ENCODE measurements at regions not wholly inside any gene's neighbourhood (a gene's known extent, or its start where the extent isn't known, plus 50 kb on each side); places are given as distances from the start of the nearest gene placed in this dataset.
A peak's percentile ranks its signal among the peaks of the same experiment; 100 is the strongest.
"Not testable (repeated sequence)": the region's sequence is repeated elsewhere in the genome, so short reads cannot be mapped to it uniquely, and the experiment has no call there.

GRCh38 chr1:37186246-37186756 lies 152.0 kb upstream of the GRIK3 start:
- peak; percentile 71 to 82 (median 74) for DNase-seq
- 41 to 57% methylated on average over 1 of the region's 1 CpG for WGBS, 2 donors
- peak; percentile 83 for ATAC-seq
- Histone ChIP-seq H3K36me3 (replicated peaks in 1 of 2; ENCODE audit: insufficient read depth in 1 of 2, low read depth in 2 of 2) (no peaks in the 10 kb centered on the region), H3K27me3 (no peaks in the 10 kb centered on the region), H3K27ac (no peak overlapping the region), H3K4me1 (no peaks in the 10 kb centered on the region), H3K9me3 (no peaks in the 10 kb centered on the region), H3K4me3 (no peak overlapping the region)
- intact Hi-C loops (cut with DNase I) = no loop called here
- TF ChIP-seq POLR2A (IDR thresholded peaks at IDR 0.05) = no peak
- TF ChIP-seq CTCF (IDR thresholded peaks at IDR 0.05) = no peak

- Histone ChIP-seq H3K9me3 (no peaks in the 10 kb centered on the region), H3K27ac (no peak overlapping the region), H3K27me3 (no peaks in the 10 kb centered on the region), H3K4me3 (no peak overlapping the region), H3K36me3 (replicated peaks in 1 of 2; ENCODE audit: insufficient read depth in 1 of 2, low read depth in 2 of 2) (no peaks in the 10 kb centered on the region), H3K4me1 (no peaks in the 10 kb centered on the region)
- no peak for TF ChIP-seq POLR2A (IDR thresholded peaks at IDR 0.05)
- no peak for TF ChIP-seq CTCF (IDR thresholded peaks at IDR 0.05)
- intact Hi-C loops (cut with DNase I) = no loop called here
- ATAC-seq (no peak), DNase-seq (no peak)
- WGBS, 2 donors = 25 to 28% methylated on average over 3 of the region's 3 CpGs
These were observed 154.8 kb upstream of the GRIK3 start for GRCh38 chr1:37189111-37189510.

- H3K27ac ChIP-seq = no peak overlapping the region
- H3K4me1 ChIP-seq = no peaks in the 10 kb centered on the region
- H3K27me3 ChIP-seq = no peaks in the 10 kb centered on the region
- WGBS, 2 donors = 33 to 60% methylated on average over 3 of the region's 3 CpGs
- H3K9me3 ChIP-seq = no peaks in the 10 kb centered on the region
- ATAC-seq (no peak), DNase-seq (no peak)
- H3K36me3 ChIP-seq (replicated peaks in 1 of 2; ENCODE audit: insufficient read depth in 1 of 2, low read depth in 2 of 2) = no peaks in the 10 kb centered on the region
- no peak for TF ChIP-seq POLR2A (IDR thresholded peaks at IDR 0.05)
- no peak for TF ChIP-seq CTCF (IDR thresholded peaks at IDR 0.05)
- intact Hi-C loops (cut with DNase I) = no loop called here
- H3K4me3 ChIP-seq = no peak overlapping the region
These were observed 163.1 kb upstream of the GRIK3 start for GRCh38 chr1:37197411-37197810.

- H3K36me3 ChIP-seq (replicated peaks in 1 of 2; ENCODE audit: insufficient read depth in 1 of 2, low read depth in 2 of 2); H3K4me3 ChIP-seq; intact Hi-C loops (cut with DNase I); DNase-seq; H3K9me3 ChIP-seq; ATAC-seq; H3K27me3 ChIP-seq; H3K27ac ChIP-seq; H3K4me1 ChIP-seq: not testable (repeated sequence)
- WGBS, 2 donors = 41 to 50% methylated on average over 5 of the region's 5 CpGs
These were observed 180.0 kb upstream of the GRIK3 start for GRCh38 chr1:37214305-37214704.

- Histone ChIP-seq H3K27me3 (no peaks in the 10 kb centered on the region), H3K4me1 (no peaks in the 10 kb centered on the region), H3K27ac (no peak overlapping the region), H3K4me3 (no peak overlapping the region), H3K9me3 (no peaks in the 10 kb centered on the region), H3K36me3 (replicated peaks in 1 of 2; ENCODE audit: insufficient read depth in 1 of 2, low read depth in 2 of 2) (no peaks in the 10 kb centered on the region)
- DNase-seq (no peak), ATAC-seq (no peak)
- WGBS, 2 donors = 72 to 74% methylated on average over 2 of the region's 2 CpGs
- intact Hi-C loops (cut with DNase I) = no loop called here
- TF ChIP-seq POLR2A (IDR thresholded peaks at IDR 0.05) = no peak
- no peak for TF ChIP-seq CTCF (IDR thresholded peaks at IDR 0.05)
These were observed 199.3 kb upstream of the GRIK3 start for GRCh38 chr1:37233606-37234005.

Data from body of pancreas (tissue), 4 donors.